Stimulated activated effector memory CD8-positive, alpha-beta T cell treated with anti-CD3 and anti-CD28 coated beads, Interleukin-12 subunit alpha, Interleukin-12 subunit beta, amount 100 ng/mL, for 72 hours (primary cell): ENCODE measurements at regions not wholly inside any gene's neighbourhood (a gene's known extent, or its start where the extent isn't known, plus 50 kb on each side); places are given as distances from the start of the nearest gene placed in this dataset.

Experiments
- ATAC-seq: fragments of 150-1000 bp; cut with Tn5 transposase; 2 replicates; pipeline ENCODE4 v1.10.0; 2021
- DNase-seq, 2 donors: peaks; one replicate each; pipeline ENCODE4 v3.0.0; 2021 to 2022; ENCODE audit warnings: low spot score in 2 of 2
- H3K27ac Mint-ChIP-seq: one replicate; pipeline ENCODE4 v1.8.0; 2022; ENCODE audit warnings: mild to moderate bottlenecking, mixed read lengths
- H3K36me3 Mint-ChIP-seq: one replicate; pipeline ENCODE4 v1.8.0; 2022; ENCODE audit warnings: mild to moderate bottlenecking, mixed read lengths
- H3K4me1 Mint-ChIP-seq: one replicate; pipeline ENCODE4 v1.8.0; 2022; ENCODE audit warnings: mixed read lengths
- H3K4me3 Mint-ChIP-seq: one replicate; pipeline ENCODE4 v1.8.0; 2022; ENCODE audit warnings: mild to moderate bottlenecking, mixed read lengths
- H3K9me3 Mint-ChIP-seq: one replicate; pipeline ENCODE4 v1.8.0; 2022; ENCODE audit warnings: mixed read lengths

- ATAC-seq (no peak), DNase-seq (no peak)
- H3K4me1 Mint-ChIP-seq = peaks cover 12% of the 10 kb centered on the region
- H3K27ac Mint-ChIP-seq = no peak overlapping the region
- H3K36me3 Mint-ChIP-seq = no peaks in the 10 kb centered on the region
- H3K9me3 Mint-ChIP-seq = no peaks in the 10 kb centered on the region
- no peak overlapping the region for H3K4me3 Mint-ChIP-seq
These were observed 137.3 kb upstream of the NKX1-1 start for GRCh38 chr4:1543561-1543960.

GRCh38 chr4:1542516-1543320 lies 136.5 kb upstream of the NKX1-1 start:
- no peaks in the 10 kb centered on the region for H3K36me3 Mint-ChIP-seq
- no peak overlapping the region for H3K27ac Mint-ChIP-seq
- no peak for DNase-seq
- no peaks in the 10 kb centered on the region for H3K9me3 Mint-ChIP-seq
- no peak for ATAC-seq
- no peak overlapping the region for H3K4me3 Mint-ChIP-seq
- H3K4me1 Mint-ChIP-seq = peaks cover 6% of the 10 kb centered on the region

GRCh38 chr4:1542226-1542490 lies 135.9 kb upstream of the NKX1-1 start:
- no peaks in the 10 kb centered on the region for H3K9me3 Mint-ChIP-seq
- no peaks in the 10 kb centered on the region for H3K36me3 Mint-ChIP-seq
- H3K27ac Mint-ChIP-seq = no peak overlapping the region
- no peak overlapping the region for H3K4me3 Mint-ChIP-seq
- no peak for DNase-seq
- ATAC-seq = no peak
- H3K4me1 Mint-ChIP-seq = peaks cover under 1% of the 10 kb centered on the region

- no peak overlapping the region for H3K27ac Mint-ChIP-seq
- H3K9me3 Mint-ChIP-seq = no peaks in the 10 kb centered on the region
- DNase-seq (no peak), ATAC-seq (no peak)
- H3K36me3 Mint-ChIP-seq = no peaks in the 10 kb centered on the region
- no peak overlapping the region for H3K4me3 Mint-ChIP-seq
- H3K4me1 Mint-ChIP-seq = no peaks in the 10 kb centered on the region
These were observed 135.4 kb upstream of the NKX1-1 start for GRCh38 chr4:1541449-1542225.

GRCh38 chr4:1540601-1541375 lies 134.5 kb upstream of the NKX1-1 start:
- DNase-seq = no peak

GRCh38 chr4:1539859-1540600 lies 133.8 kb upstream of the NKX1-1 start:
- Mint-ChIP-seq H3K27ac (no peak overlapping the region), H3K36me3 (no peaks in the 10 kb centered on the region), H3K4me3 (no peak overlapping the region), H3K9me3 (no peaks in the 10 kb centered on the region), H3K4me1 (no peaks in the 10 kb centered on the region)
- no peak for ATAC-seq
- DNase-seq = no peak

More at GRCh38 chr4:1540601-1541375, 134.5 kb upstream of the NKX1-1 start:
- Mint-ChIP-seq H3K4me3 (no peak overlapping the region), H3K9me3 (no peaks in the 10 kb centered on the region), H3K4me1 (no peaks in the 10 kb centered on the region), H3K27ac (no peak overlapping the region), H3K36me3 (no peaks in the 10 kb centered on the region)
- ATAC-seq = no peak

GRCh38 chr4:1538941-1539772 lies 132.9 kb upstream of the NKX1-1 start:
- no peak overlapping the region for H3K4me3 Mint-ChIP-seq
- H3K27ac Mint-ChIP-seq = no peak overlapping the region
- no peak for ATAC-seq
- H3K36me3 Mint-ChIP-seq = no peaks in the 10 kb centered on the region
- no peaks in the 10 kb centered on the region for H3K9me3 Mint-ChIP-seq
- DNase-seq = no peak
- H3K4me1 Mint-ChIP-seq = no peaks in the 10 kb centered on the region

GRCh38 chr4:1538096-1538410 lies 131.8 kb upstream of the NKX1-1 start:
- H3K27ac Mint-ChIP-seq = no peak overlapping the region
- no peaks in the 10 kb centered on the region for H3K4me1 Mint-ChIP-seq
- H3K9me3 Mint-ChIP-seq = no peaks in the 10 kb centered on the region
- ATAC-seq (no peak), DNase-seq (no peak)
- no peak overlapping the region for H3K4me3 Mint-ChIP-seq
- no peaks in the 10 kb centered on the region for H3K36me3 Mint-ChIP-seq

- Mint-ChIP-seq H3K4me3 (no peak overlapping the region), H3K27ac (no peak overlapping the region), H3K36me3 (no peaks in the 10 kb centered on the region), H3K9me3 (no peaks in the 10 kb centered on the region), H3K4me1 (no peaks in the 10 kb centered on the region)
- DNase-seq (no peak), ATAC-seq (no peak)
These were observed 131.3 kb upstream of the NKX1-1 start for GRCh38 chr4:1537410-1538095.

GRCh38 chr4:1536579-1537409 lies 130.6 kb upstream of the NKX1-1 start:
- no peak overlapping the region for H3K4me3 Mint-ChIP-seq
- H3K9me3 Mint-ChIP-seq = no peaks in the 10 kb centered on the region
- no peak overlapping the region for H3K27ac Mint-ChIP-seq
- DNase-seq (no peak), ATAC-seq (no peak)
- H3K4me1 Mint-ChIP-seq = no peaks in the 10 kb centered on the region
- H3K36me3 Mint-ChIP-seq = no peaks in the 10 kb centered on the region

GRCh38 chr4:1535926-1536578 lies 129.8 kb upstream of the NKX1-1 start:
- no peak for ATAC-seq
- H3K9me3 Mint-ChIP-seq = no peaks in the 10 kb centered on the region

GRCh38 chr4:1534876-1535526 lies 128.8 kb upstream of the NKX1-1 start:
- no peak for DNase-seq
- Mint-ChIP-seq H3K36me3 (no peaks in the 10 kb centered on the region), H3K27ac (no peak overlapping the region), H3K9me3 (no peaks in the 10 kb centered on the region), H3K4me3 (no peak overlapping the region), H3K4me1 (no peaks in the 10 kb centered on the region)
- no peak for ATAC-seq

More at GRCh38 chr4:1535926-1536578, 129.8 kb upstream of the NKX1-1 start:
- Mint-ChIP-seq H3K4me1 (no peaks in the 10 kb centered on the region), H3K27ac (no peak overlapping the region), H3K36me3 (no peaks in the 10 kb centered on the region), H3K4me3 (no peak overlapping the region)
- no peak for DNase-seq
